G401 (cell line): ENCODE measurements at regions not wholly inside any gene's neighbourhood (a gene's known extent, or its start where the extent isn't known, plus 50 kb on each side); places are given as distances from the start of the nearest gene placed in this dataset.
A peak's percentile ranks its signal among the peaks of the same experiment; 100 is the strongest.
"Not testable (repeated sequence)": the region's sequence is repeated elsewhere in the genome, so short reads cannot be mapped to it uniquely, and the experiment has no call there.

Experiments used
- DNase-seq: peaks from one replicate; pipeline ENCODE4 v3.0.0-alpha.2; 2015; ENCODE audit warnings: low spot score
- in situ Hi-C: cut with HindIII; loops from 2 replicates; pipeline ENCODE4 v1.10.0; 2016; ENCODE audit warnings: low sequenced_read_pairs, mixed read lengths

GRCh38 chr10:30705625-30706149 lies 76.1 kb upstream of the LYZL2 start:
- in situ Hi-C loops = no loop called here
- no peak for DNase-seq

- in situ Hi-C loops = no loop called here
- no peak for DNase-seq
Observed at GRCh38 chr10:30705101-30705624, 75.6 kb upstream of the LYZL2 start.

GRCh38 chr10:30704601-30705100 lies 75.1 kb upstream of the LYZL2 start:
- in situ Hi-C loops = not testable (repeated sequence)

GRCh38 chr10:30704026-30704600 lies 74.6 kb upstream of the LYZL2 start:
- in situ Hi-C loops = no loop called here
- DNase-seq = no peak

More at GRCh38 chr10:30704601-30705100, 75.1 kb upstream of the LYZL2 start:
- not testable (repeated sequence) for DNase-seq

- in situ Hi-C loops, DNase-seq: not testable (repeated sequence)
Observed at GRCh38 chr10:30703446-30703845, 73.9 kb upstream of the LYZL2 start.

- no peak for DNase-seq
- in situ Hi-C loops = no loop called here
Observed at GRCh38 chr10:30702860-30703259, 73.3 kb upstream of the LYZL2 start.

GRCh38 chr10:30701451-30702173 lies 72.1 kb upstream of the LYZL2 start:
- in situ Hi-C loops = no loop called here
- no peak for DNase-seq

GRCh38 chr10:30697806-30698205 lies 68.3 kb upstream of the LYZL2 start:
- in situ Hi-C loops = no loop called here

GRCh38 chr10:30697221-30697620 lies 67.7 kb upstream of the LYZL2 start:
- DNase-seq, in situ Hi-C loops: not testable (repeated sequence)

More at GRCh38 chr10:30697806-30698205, 68.3 kb upstream of the LYZL2 start:
- no peak for DNase-seq

GRCh38 chr10:30696416-30697185 lies 67.0 kb upstream of the LYZL2 start:
- DNase-seq, in situ Hi-C loops: not testable (repeated sequence)

GRCh38 chr10:30695481-30696236 lies 66.1 kb upstream of the LYZL2 start:
- DNase-seq = not testable (repeated sequence)

GRCh38 chr10:30694518-30695228 lies 65.1 kb upstream of the LYZL2 start:
- in situ Hi-C loops = no loop called here
- DNase-seq = no peak

More at GRCh38 chr10:30695481-30696236, 66.1 kb upstream of the LYZL2 start:
- in situ Hi-C loops = not testable (repeated sequence)

- in situ Hi-C loops = no loop called here
- DNase-seq = no peak
Observed at GRCh38 chr10:30691639-30692015, 62.1 kb upstream of the LYZL2 start.

GRCh38 chr10:30690948-30691638 lies 61.5 kb upstream of the LYZL2 start:
- DNase-seq, in situ Hi-C loops: not testable (repeated sequence)

- in situ Hi-C loops = no loop called here
- DNase-seq = no peak
Observed at GRCh38 chr10:30688456-30688855, 58.9 kb upstream of the LYZL2 start.

GRCh38 chr10:30687698-30688213 lies 58.2 kb upstream of the LYZL2 start:
- DNase-seq = peak; percentile 34
- in situ Hi-C loops = no loop called here

- no peak for DNase-seq
- in situ Hi-C loops = no loop called here
Observed at GRCh38 chr10:30686708-30687107, 57.2 kb upstream of the LYZL2 start.
